AG09319 (cell line): ENCODE measurements at regions not wholly inside any gene's neighbourhood (a gene's known extent, or its start where the extent isn't known, plus 50 kb on each side); places are given as distances from the start of the nearest gene placed in this dataset.

Source experiments
- DNase-seq: peaks from one replicate; pipeline ENCODE4 v3.0.0-alpha.2; 2010; ENCODE audit warnings: low read depth; ENCODE audit errors: extremely low read depth
- TF ChIP-seq, protein P1 (sequence below): IDR thresholded peaks from 2 replicates; pipeline ENCODE4 v1.5.1; 2011; ENCODE audit warnings: low read depth, mild to moderate bottlenecking, inconsistent platforms, low read length, moderate library complexity

DNA sequence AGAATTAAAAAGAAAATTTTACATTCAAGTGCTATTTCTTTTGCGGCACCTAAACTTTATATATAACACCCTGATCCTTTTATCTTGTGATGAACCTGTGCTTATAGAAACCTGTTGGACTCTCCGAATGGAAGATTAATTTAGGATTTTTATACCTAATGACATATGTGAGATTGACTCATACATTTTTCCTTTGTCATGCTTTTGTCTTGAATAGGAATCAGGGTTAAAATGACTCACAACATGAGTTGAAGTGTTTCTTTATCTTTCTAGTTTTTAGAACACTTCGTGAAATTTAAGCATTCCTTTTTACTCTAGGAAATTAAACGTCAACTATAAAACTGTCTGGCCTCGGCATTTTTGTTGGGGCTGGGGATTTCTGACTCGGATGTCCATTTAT, 378.9 kb downstream of the PCDH20 start:
- no peak for DNase-seq

DNA sequence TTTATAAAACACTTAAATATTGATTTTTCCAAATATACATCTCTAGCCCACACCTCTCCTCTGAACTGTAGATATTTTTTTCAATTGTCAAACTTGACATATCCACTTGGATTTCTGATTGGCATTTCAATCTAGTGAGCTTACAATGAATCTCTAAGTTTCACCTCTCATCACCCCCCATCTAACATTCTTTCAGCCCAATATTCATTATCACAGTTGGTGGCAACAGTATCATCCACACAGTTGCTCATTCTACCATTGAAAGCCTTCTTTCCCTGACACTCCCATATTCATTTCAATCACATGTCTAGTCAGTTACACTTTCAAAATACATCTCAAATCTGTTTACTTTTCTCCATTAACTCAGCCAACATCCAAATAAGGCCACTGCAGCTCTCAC, 385.2 kb downstream of the PCDH20 start:
- no peak for DNase-seq
- TF ChIP-seq, protein P1, sequence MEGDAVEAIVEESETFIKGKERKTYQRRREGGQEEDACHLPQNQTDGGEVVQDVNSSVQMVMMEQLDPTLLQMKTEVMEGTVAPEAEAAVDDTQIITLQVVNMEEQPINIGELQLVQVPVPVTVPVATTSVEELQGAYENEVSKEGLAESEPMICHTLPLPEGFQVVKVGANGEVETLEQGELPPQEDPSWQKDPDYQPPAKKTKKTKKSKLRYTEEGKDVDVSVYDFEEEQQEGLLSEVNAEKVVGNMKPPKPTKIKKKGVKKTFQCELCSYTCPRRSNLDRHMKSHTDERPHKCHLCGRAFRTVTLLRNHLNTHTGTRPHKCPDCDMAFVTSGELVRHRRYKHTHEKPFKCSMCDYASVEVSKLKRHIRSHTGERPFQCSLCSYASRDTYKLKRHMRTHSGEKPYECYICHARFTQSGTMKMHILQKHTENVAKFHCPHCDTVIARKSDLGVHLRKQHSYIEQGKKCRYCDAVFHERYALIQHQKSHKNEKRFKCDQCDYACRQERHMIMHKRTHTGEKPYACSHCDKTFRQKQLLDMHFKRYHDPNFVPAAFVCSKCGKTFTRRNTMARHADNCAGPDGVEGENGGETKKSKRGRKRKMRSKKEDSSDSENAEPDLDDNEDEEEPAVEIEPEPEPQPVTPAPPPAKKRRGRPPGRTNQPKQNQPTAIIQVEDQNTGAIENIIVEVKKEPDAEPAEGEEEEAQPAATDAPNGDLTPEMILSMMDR = no peak

More for the DNA sequence above, 378.9 kb downstream of the PCDH20 start:
- TF ChIP-seq, protein P1 = no peak

DNA sequence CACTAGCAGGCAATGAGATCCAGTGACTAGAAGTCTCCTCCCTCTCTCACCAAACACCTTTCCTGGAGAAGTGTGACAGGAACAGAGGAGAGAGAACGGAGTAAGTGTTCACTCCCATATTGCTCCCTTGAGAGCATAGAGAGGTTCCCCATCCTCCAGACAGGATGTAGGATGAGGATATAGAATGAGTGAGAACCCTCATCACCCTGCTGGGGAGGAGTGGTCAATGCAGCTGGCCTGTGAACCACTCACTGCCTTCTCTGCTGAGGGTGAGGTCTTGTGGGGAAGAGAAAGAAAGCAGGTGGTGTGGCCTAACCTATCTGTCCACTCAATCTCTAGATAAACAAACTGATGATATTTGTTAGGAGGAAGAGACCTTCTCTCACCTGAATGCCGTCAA, 386.6 kb downstream of the PCDH20 start:
- TF ChIP-seq, protein P1 = no peak
- DNase-seq = no peak

DNA sequence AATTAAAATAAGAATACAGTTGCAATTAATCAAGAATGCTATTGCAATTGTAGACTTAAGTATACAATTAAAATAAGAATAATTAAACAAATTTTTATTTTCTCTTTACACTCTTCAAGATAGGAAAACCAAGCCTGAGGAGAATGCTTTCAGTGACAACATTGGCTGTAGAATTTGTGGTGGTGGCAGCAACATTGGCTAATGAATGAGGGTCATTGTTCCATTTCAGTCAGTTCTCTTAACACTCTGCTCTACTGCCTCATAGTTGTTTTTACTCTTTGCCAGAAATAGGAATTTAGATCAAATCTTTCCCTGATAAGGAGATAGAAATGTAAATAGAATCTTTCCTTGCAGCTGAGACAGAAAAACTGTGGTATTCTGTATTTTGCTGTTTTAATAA, 391.6 kb downstream of the PCDH20 start:
- TF ChIP-seq, protein P1 = no peak
- DNase-seq = no peak

DNA sequence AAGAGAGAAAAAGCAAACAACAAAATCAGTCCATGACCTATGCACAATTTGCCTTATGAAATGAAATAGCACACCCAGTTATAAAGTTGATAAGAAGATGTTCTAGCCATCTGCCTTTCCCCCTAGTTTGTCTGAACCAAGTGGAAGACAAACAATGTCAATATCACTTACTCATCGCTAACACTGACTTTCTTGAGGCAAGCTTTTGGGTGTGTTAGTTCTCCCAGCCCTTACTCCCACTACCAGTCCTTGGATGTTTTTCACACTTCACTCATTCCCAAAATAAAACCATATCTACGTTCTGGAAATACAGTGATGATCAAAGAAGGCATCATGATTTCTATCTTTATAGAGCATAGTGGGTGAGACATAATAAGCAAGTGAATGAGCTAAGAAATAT, 393.8 kb downstream of the PCDH20 start:
- TF ChIP-seq, protein P1 = no peak
- DNase-seq = no peak

DNA sequence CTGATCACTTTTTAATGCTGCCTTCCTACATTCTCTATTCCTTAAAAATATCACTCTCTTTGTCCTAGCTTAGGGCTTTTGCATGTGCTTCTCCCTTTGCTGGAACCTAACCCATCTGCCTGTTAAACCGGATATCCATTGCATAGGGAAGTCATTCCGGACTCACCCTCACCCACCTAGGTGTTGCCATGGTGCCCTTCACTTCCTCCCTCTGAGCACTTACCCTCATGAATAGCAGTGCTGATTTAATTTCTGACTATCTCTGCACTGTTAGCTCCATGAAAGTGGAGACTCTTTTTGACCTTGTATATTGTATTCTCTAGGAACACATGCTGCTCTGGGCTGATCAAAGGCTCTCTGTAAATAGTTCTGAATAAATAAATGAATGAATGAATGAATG, 401.9 kb downstream of the PCDH20 start:
- TF ChIP-seq, protein P1 = no peak
- DNase-seq = no peak

DNA sequence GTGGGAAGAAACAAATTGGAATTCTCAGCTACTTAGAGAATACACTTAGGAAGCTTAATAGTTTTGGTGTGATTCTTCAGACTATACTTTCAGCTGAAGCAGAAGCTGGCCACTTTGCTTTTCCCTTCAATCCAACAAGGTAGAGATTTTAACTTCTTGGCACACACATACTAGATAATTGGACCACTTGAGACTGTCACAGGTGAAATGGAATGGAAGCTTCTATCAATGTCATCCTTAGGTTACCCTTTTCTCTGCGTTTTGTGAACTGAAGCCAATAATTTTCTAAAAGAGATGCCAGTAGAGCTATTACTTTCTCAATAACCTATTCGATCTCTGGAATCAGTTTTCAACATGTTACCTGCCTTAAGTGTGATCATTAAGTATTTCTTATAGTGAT, 405.3 kb downstream of the PCDH20 start:
- no peak for DNase-seq
- TF ChIP-seq, protein P1 = no peak
